Liver (tissue), 2 donors: ENCODE measurements at regions not wholly inside any gene's neighbourhood (a gene's known extent, or its start where the extent isn't known, plus 50 kb on each side); places are given as distances from the start of the nearest gene placed in this dataset.

Experiments
- GABPA ChIP-seq, 2 donors: IDR thresholded peaks in 1 of 2; conservative IDR thresholded peaks in 1 of 2; 2 replicates each; pipeline ENCODE4 v1.6.1; 2016; ENCODE audit warnings: antibody characterized with exemption in 2 of 2, mild to moderate bottlenecking in 1 of 2, moderate library complexity in 1 of 2
- JUND ChIP-seq, 2 donors: IDR thresholded peaks; 2 replicates each; pipeline ENCODE4 v1.6.1; 2016; ENCODE audit warnings: antibody characterized with exemption in 2 of 2
- SP1 ChIP-seq: IDR thresholded peaks from 2 replicates; pipeline ENCODE4 v1.6.1; 2018; ENCODE audit warnings: antibody characterized with exemption, mild to moderate bottlenecking
- donor health status: healthy.

DNA sequence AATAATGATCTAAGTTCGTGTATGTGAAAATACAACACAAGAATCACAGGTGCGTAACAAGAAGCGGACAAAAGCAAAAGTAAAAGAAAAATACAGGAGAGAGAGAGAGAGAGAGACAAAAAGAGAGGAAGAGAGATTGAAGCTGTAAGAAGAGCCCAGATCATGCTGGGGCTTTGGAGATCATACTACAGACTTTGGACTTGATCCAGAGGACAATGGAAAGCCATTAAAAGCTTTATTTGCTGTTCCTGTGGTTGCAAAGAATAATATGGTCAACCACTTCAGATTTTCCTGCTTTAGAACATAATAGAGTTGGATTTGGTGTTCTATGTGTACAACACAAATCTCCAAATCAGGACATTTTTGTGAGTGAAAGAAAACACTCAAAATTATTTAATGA, 561.4 kb downstream of the CAAP1 start:
- TF ChIP-seq JUND (IDR thresholded peaks at IDR 0.05) (no peak), SP1 (no peak), GABPA (IDR thresholded peaks at IDR 0.05 in 1 of 2, conservative IDR thresholded peaks at IDR 0.05 in 1 of 2) (no peak)
